ENCODE measurements at regions not wholly inside any gene's neighbourhood (a gene's known extent, or its start where the extent isn't known, plus 50 kb on each side); places are given as distances from the start of the nearest gene placed in this dataset.

- DNase-seq (no peak), ATAC-seq (no peak), FAIRE-seq (no peak)
- no peak for TF ChIP-seq CTCF (IDR thresholded peaks at IDR 0.05)
- Histone ChIP-seq H3K27ac (no peak overlapping the region), H3K36me3 (no peaks in the 10 kb centered on the region), H3K27me3 (no peaks in the 10 kb centered on the region), H3K4me1 (no peaks in the 10 kb centered on the region), H3K4me3 (no peak overlapping the region), H3K9me3 (no peaks in the 10 kb centered on the region)
- intact Hi-C loops (cut with DNase I) = no loop called here
Observed at GRCh38 chr1:166253076-166253779, 86.4 kb upstream of the FAM78B start.

GRCh38 chr1:166258017-166258416 is 91.2 kb upstream of the FAM78B start:
- no peaks in the 10 kb centered on the region for H3K27me3 ChIP-seq
- no peaks in the 10 kb centered on the region for H3K9me3 ChIP-seq
- H3K4me1 ChIP-seq = no peaks in the 10 kb centered on the region
- WGBS, 2 donors = 73 to 78% methylated on average over 3 of the region's 3 CpGs
- no peak overlapping the region for H3K4me3 ChIP-seq
- intact Hi-C loops (cut with DNase I) = no loop called here
- no peaks in the 10 kb centered on the region for H3K36me3 ChIP-seq
- ATAC-seq (no peak), FAIRE-seq (no peak), DNase-seq (no peak)
- no peak for TF ChIP-seq CTCF (IDR thresholded peaks at IDR 0.05)
- H3K27ac ChIP-seq = no peak overlapping the region

- intact Hi-C loops (cut with DNase I) = no loop called here
- H3K4me1 ChIP-seq = no peaks in the 10 kb centered on the region
- WGBS, 2 donors = 58 to 66% methylated on average over 3 of the region's 3 CpGs
- FAIRE-seq = no peak
- no peak for DNase-seq
- no peak overlapping the region for H3K27ac ChIP-seq
- no peak for TF ChIP-seq CTCF (IDR thresholded peaks at IDR 0.05)
- no peak overlapping the region for H3K4me3 ChIP-seq
- no peaks in the 10 kb centered on the region for H3K27me3 ChIP-seq
- H3K36me3 ChIP-seq = no peaks in the 10 kb centered on the region
- no peaks in the 10 kb centered on the region for H3K9me3 ChIP-seq
- ATAC-seq = no peak
Observed at GRCh38 chr1:166261511-166261910, 94.7 kb upstream of the FAM78B start.

- intact Hi-C loops (cut with DNase I) = no loop called here
- H3K27me3 ChIP-seq = no peaks in the 10 kb centered on the region
- no peak overlapping the region for H3K27ac ChIP-seq
- no peak overlapping the region for H3K4me3 ChIP-seq
- TF ChIP-seq CTCF (IDR thresholded peaks at IDR 0.05) = no peak
- DNase-seq (no peak), FAIRE-seq (no peak), ATAC-seq (no peak)
- H3K36me3 ChIP-seq = no peaks in the 10 kb centered on the region
- WGBS, 2 donors = 44 to 53% methylated on average over 2 of the region's 2 CpGs
- no peaks in the 10 kb centered on the region for H3K9me3 ChIP-seq
- no peaks in the 10 kb centered on the region for H3K4me1 ChIP-seq
Observed at GRCh38 chr1:166270476-166271150, 103.8 kb upstream of the FAM78B start.

GRCh38 chr1:166271151-166271538 is 104.3 kb upstream of the FAM78B start:
- H3K27ac ChIP-seq = no peak overlapping the region
- DNase-seq (no peak), ATAC-seq (no peak), FAIRE-seq (no peak)
- TF ChIP-seq CTCF (IDR thresholded peaks at IDR 0.05) = no peak
- intact Hi-C loops (cut with DNase I) = no loop called here
- no peaks in the 10 kb centered on the region for H3K4me1 ChIP-seq
- WGBS, 2 donors = 37 to 56% methylated on average over 1 of the region's 1 CpG
- no peak overlapping the region for H3K4me3 ChIP-seq
- H3K9me3 ChIP-seq = no peaks in the 10 kb centered on the region
- H3K36me3 ChIP-seq = no peaks in the 10 kb centered on the region
- no peaks in the 10 kb centered on the region for H3K27me3 ChIP-seq

Measured in pancreas (tissue), 10 donors.